Skeletal muscle satellite cell (primary cell): ENCODE measurements at regions not wholly inside any gene's neighbourhood (a gene's known extent, or its start where the extent isn't known, plus 50 kb on each side); places are given as distances from the start of the nearest gene placed in this dataset.

ENCODE experiments used
- H3K27me3 ChIP-seq: 2 replicates; pipeline ENCODE4 v1.7.0; 2013; ENCODE audit warnings: low read length; ENCODE audit not compliant: control insufficient read depth, insufficient read depth
- H3K36me3 ChIP-seq: 2 replicates; pipeline ENCODE4 v1.7.0; 2013; ENCODE audit warnings: mild to moderate bottlenecking, control low read depth, low read length; ENCODE audit not compliant: insufficient read depth
- H3K4me1 ChIP-seq: 2 replicates; pipeline ENCODE4 v1.7.0; 2013; ENCODE audit warnings: low read length; ENCODE audit not compliant: control insufficient read depth, insufficient read depth
- H3K4me2 ChIP-seq: 2 replicates; pipeline ENCODE4 v1.7.0; 2013; ENCODE audit warnings: mild to moderate bottlenecking, low read length
- H3K4me3 ChIP-seq: 2 replicates; pipeline ENCODE4 v1.7.0; 2013; ENCODE audit warnings: low read length
- H3K9ac ChIP-seq: 2 replicates; pipeline ENCODE4 v1.7.0; 2013; ENCODE audit warnings: mild to moderate bottlenecking, low read depth, low read length, moderate library complexity
- H3K9me3 ChIP-seq: replicated peaks from 2 replicates; pipeline ENCODE4 v1.7.0; 2013; ENCODE audit warnings: mild to moderate bottlenecking, control low read depth, low read length

DNA sequence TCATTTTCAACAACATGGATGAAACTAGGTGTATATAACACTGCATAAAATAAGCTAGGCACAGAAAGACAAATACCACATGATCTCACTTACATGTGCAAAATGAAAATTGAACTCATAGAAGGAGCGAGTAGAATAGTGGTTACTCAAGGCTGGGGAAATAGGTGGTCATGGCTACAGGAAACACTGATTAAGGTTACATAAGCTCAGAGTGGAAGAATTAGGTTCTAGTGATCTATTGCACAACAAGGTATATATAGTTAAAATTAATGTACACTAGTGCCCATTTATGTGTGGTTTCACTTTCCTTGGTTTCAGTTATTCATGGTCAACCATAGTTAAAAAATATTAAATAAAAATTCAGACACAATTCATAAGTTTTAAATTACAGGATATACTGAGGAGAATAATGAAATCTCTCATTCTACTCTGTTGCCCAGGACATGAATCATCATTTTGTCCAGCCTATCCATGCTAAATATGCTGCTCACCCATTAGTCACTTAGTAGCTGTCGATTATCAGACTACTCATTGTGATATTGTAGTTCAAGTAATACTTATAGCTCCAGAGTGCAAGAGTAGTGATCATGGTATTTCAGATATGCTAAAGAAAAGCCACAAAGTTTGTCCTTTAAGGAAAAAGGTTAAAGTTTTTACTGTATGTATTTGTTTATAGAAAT, 1530.9 kb upstream of the LRRTM1 start:
- Histone ChIP-seq H3K4me3 (no peak overlapping the region), H3K27me3 (no peaks in the 10 kb centered on the region), H3K9ac (no peak overlapping the region), H3K36me3 (no peaks in the 10 kb centered on the region), H3K9me3 (no peaks in the 10 kb centered on the region), H3K4me2 (no peak overlapping the region), H3K4me1 (no peaks in the 10 kb centered on the region)

DNA sequence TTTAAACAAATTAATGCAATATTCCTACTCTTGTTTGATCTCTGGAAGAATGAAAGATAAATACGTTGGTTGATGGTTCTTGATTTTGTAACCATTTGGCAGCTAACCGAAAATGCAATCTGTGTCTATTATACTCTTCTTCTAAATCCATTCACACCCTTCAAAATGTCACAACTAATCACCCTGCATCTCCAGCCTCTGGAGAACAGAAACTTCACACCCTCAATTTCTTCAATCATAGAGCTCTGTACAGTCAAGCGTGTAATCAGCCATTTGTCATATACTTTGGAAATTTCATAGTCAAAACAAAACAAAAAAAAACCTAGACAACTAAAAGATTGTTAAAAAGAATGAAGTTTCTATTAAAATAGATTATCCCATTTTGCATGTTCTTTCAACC, 1482.3 kb upstream of the LRRTM1 start:
- H3K27me3 ChIP-seq: no peaks in the 10 kb centered on the region
- no peaks in the 10 kb centered on the region for H3K36me3 ChIP-seq
- H3K4me3 ChIP-seq: no peak overlapping the region
- no peak overlapping the region for H3K4me2 ChIP-seq
- H3K4me1 ChIP-seq: no peaks in the 10 kb centered on the region
- no peak overlapping the region for H3K9ac ChIP-seq
- no peaks in the 10 kb centered on the region for H3K9me3 ChIP-seq

DNA sequence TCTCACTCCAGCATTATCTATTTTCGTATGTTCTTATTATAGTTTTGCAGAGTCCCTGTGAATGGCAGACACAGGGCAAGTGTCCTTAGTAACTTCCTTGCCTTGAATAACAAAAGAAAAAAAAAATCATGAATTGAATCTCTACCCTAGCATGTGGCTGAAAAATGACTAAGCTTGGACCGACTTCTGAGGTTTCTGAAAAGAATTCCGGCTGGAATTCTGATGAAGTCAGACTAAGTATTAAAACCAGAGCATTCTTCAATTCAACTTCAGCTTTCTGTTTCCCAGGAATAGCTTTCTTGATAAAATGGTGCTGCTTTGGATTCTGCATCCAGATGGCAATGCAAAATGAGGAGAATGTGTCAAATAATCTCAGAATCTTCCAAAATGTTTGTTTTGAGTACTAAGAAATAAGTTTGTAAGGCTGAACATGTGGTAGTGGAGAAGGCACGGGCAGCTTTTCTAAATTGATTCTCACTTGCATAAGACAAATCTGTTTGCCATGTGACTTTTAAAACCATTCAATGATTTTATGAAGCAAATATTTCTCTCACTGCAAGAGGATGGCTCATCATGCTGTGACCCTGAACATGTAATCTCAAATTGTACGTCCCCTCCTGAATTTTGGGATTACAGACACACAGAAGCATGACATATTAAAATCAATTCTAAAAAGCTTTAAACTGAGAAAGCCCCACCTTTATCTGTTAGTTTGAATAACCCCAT, 1462.8 kb upstream of the LRRTM1 start:
- H3K9ac ChIP-seq: no peak overlapping the region
- H3K27me3 ChIP-seq: no peaks in the 10 kb centered on the region
- no peak overlapping the region for H3K4me2 ChIP-seq
- no peak overlapping the region for H3K4me3 ChIP-seq
- H3K4me1 ChIP-seq: no peaks in the 10 kb centered on the region
- H3K36me3 ChIP-seq: no peaks in the 10 kb centered on the region
- no peaks in the 10 kb centered on the region for H3K9me3 ChIP-seq

- Histone ChIP-seq H3K9ac (no peak overlapping the region), H3K4me2 (no peak overlapping the region), H3K4me1 (no peaks in the 10 kb centered on the region), H3K4me3 (no peak overlapping the region), H3K36me3 (no peaks in the 10 kb centered on the region), H3K27me3 (no peaks in the 10 kb centered on the region), H3K9me3 (peaks cover 3% of the 10 kb centered on the region)
Observed at GRCh38 chr2:81747481-81748070, 1443.0 kb upstream of the LRRTM1 start.

DNA sequence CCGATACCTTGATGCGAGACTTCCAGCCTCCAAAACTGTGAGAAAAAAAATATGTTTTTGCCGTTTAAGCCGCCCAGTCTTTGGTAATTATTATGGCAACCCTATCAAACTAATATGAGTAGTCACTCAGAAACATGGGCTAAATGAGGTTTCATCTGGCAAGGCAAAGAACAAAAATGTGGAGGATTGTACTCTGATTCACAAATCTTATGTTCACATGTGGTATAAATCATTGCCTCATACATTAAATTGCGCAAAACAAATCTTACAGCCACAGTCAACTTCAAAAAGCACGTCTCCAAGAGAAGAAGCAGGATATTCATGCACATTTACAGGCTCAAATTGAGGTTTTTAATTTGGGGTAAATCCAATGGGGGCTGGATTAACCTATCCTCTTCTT, 1435.4 kb upstream of the LRRTM1 start:
- H3K9ac ChIP-seq: no peak overlapping the region
- H3K4me3 ChIP-seq: no peak overlapping the region
- H3K36me3 ChIP-seq: no peaks in the 10 kb centered on the region
- H3K4me2 ChIP-seq: no peak overlapping the region
- no peaks in the 10 kb centered on the region for H3K4me1 ChIP-seq
- H3K9me3 ChIP-seq: no peaks in the 10 kb centered on the region
- H3K27me3 ChIP-seq: no peaks in the 10 kb centered on the region

GRCh38 chr2:81734981-81735380, 1430.4 kb upstream of the LRRTM1 start:
- H3K4me1 ChIP-seq: no peaks in the 10 kb centered on the region
- no peaks in the 10 kb centered on the region for H3K27me3 ChIP-seq
- no peak overlapping the region for H3K4me3 ChIP-seq
- H3K9me3 ChIP-seq: no peaks in the 10 kb centered on the region
- H3K9ac ChIP-seq: no peak overlapping the region
- H3K36me3 ChIP-seq: no peaks in the 10 kb centered on the region
- H3K4me2 ChIP-seq: no peak overlapping the region

GRCh38 chr2:81714817-81715216, 1410.3 kb upstream of the LRRTM1 start:
- H3K36me3 ChIP-seq: no peaks in the 10 kb centered on the region
- no peaks in the 10 kb centered on the region for H3K27me3 ChIP-seq
- H3K9ac ChIP-seq: no peak overlapping the region
- no peak overlapping the region for H3K4me2 ChIP-seq
- peaks cover 4% of the 10 kb centered on the region for H3K9me3 ChIP-seq
- no peaks in the 10 kb centered on the region for H3K4me1 ChIP-seq
- H3K4me3 ChIP-seq: no peak overlapping the region

DNA sequence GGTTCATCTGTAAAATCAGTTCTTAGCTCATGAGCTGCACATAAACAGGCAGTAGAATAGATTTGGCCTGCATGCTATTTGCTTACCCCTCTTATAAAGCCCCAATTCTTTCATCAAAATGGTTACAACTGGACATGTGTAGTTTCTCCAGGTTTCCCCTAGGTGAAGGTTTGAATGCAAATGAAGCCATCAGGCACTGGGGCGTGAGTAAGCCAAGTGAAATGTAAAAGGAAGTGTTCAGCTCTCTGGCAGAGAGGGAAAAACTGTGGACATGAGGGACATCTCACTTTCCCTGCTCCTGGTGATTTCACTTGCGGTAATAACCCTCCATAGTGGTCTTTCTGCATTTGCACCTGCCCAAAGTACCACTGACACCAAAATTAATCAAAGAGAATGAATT, 1402.3 kb upstream of the LRRTM1 start:
- no peaks in the 10 kb centered on the region for H3K36me3 ChIP-seq
- H3K9ac ChIP-seq: no peak overlapping the region
- no peaks in the 10 kb centered on the region for H3K4me1 ChIP-seq
- no peak overlapping the region for H3K4me2 ChIP-seq
- no peaks in the 10 kb centered on the region for H3K9me3 ChIP-seq
- no peak overlapping the region for H3K4me3 ChIP-seq
- no peaks in the 10 kb centered on the region for H3K27me3 ChIP-seq

DNA sequence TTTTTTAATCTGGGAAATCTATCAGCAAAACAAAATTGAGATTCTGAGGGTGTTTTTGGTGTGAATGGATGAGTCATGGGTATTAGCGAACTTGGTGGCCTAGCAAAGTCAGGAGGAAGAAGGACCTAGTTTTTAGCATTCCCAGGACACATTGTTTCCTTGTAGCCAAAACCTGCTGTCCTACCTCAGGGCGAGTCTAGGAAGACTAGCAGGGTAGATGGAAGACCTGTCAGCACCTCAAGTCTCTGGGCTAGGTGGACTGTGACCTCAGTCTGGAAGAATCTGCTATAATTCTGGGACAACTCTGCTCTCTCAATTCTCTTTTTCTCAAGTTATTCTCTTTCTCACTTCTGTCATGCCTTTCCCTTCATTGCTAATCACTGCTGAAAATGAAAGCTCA, 1399.3 kb upstream of the LRRTM1 start:
- Histone ChIP-seq H3K4me1 (no peaks in the 10 kb centered on the region), H3K9me3 (no peaks in the 10 kb centered on the region), H3K27me3 (no peaks in the 10 kb centered on the region), H3K9ac (no peak overlapping the region), H3K4me3 (no peak overlapping the region), H3K4me2 (no peak overlapping the region), H3K36me3 (no peaks in the 10 kb centered on the region)

GRCh38 chr2:81692566-81692965, 1388.0 kb upstream of the LRRTM1 start:
- Histone ChIP-seq H3K4me3 (no peak overlapping the region), H3K4me1 (no peaks in the 10 kb centered on the region), H3K36me3 (no peaks in the 10 kb centered on the region), H3K9me3 (peaks cover 6% of the 10 kb centered on the region), H3K27me3 (no peaks in the 10 kb centered on the region), H3K9ac (no peak overlapping the region), H3K4me2 (no peak overlapping the region)

- no peaks in the 10 kb centered on the region for H3K9me3 ChIP-seq
- H3K4me3 ChIP-seq: no peak overlapping the region
- no peaks in the 10 kb centered on the region for H3K27me3 ChIP-seq
- no peak overlapping the region for H3K4me2 ChIP-seq
- no peak overlapping the region for H3K9ac ChIP-seq
- H3K4me1 ChIP-seq: no peaks in the 10 kb centered on the region
- no peaks in the 10 kb centered on the region for H3K36me3 ChIP-seq
Observed at GRCh38 chr2:81675641-81676040, 1371.1 kb upstream of the LRRTM1 start.

DNA sequence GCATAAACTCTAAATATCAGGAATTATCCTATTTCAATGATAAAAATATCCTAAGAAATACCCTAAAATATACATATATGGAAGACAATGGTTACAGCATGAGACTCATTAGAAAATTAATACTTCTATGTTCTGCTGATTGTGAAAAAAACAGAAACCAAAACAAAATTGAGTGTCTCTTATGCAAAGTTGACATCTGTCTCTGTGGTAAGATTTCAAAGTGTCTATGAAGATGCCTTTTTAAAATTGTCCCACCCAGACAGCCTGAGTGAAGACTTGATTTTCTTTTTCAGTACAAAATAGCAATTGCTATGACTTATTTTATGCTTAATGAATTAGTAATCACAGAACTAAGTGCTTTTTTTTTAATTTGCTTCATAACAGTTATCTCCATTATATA, 1368.4 kb upstream of the LRRTM1 start:
- no peaks in the 10 kb centered on the region for H3K27me3 ChIP-seq
- no peaks in the 10 kb centered on the region for H3K36me3 ChIP-seq
- H3K9me3 ChIP-seq: no peaks in the 10 kb centered on the region
- H3K4me2 ChIP-seq: no peak overlapping the region
- H3K9ac ChIP-seq: no peak overlapping the region
- H3K4me3 ChIP-seq: no peak overlapping the region
- H3K4me1 ChIP-seq: no peaks in the 10 kb centered on the region
